HL-60 (cell line): ENCODE measurements at regions not wholly inside any gene's neighbourhood (a gene's known extent, or its start where the extent isn't known, plus 50 kb on each side); places are given as distances from the start of the nearest gene placed in this dataset.

Experiments
- POLR2AphosphoS5 ChIP-seq: IDR thresholded peaks from 2 replicates; pipeline ENCODE4 v1.6.1; 2012; ENCODE audit warnings: low read depth
- REST ChIP-seq: IDR thresholded peaks from 2 replicates; pipeline ENCODE4 v1.6.1; 2012; ENCODE audit warnings: low read depth; ENCODE audit not compliant: insufficient replicate concordance
- TF ChIP-seq, protein P1 (sequence below): IDR thresholded peaks from one replicate; pipeline ENCODE4 v1.5.1; 2011; ENCODE audit warnings: low read length, control low read depth, inconsistent platforms; ENCODE audit not compliant: insufficient read depth

GRCh38 chr9:109861499-109861898, 81.5 kb downstream of the PALM2AKAP2 start:
- TF ChIP-seq, protein P1, sequence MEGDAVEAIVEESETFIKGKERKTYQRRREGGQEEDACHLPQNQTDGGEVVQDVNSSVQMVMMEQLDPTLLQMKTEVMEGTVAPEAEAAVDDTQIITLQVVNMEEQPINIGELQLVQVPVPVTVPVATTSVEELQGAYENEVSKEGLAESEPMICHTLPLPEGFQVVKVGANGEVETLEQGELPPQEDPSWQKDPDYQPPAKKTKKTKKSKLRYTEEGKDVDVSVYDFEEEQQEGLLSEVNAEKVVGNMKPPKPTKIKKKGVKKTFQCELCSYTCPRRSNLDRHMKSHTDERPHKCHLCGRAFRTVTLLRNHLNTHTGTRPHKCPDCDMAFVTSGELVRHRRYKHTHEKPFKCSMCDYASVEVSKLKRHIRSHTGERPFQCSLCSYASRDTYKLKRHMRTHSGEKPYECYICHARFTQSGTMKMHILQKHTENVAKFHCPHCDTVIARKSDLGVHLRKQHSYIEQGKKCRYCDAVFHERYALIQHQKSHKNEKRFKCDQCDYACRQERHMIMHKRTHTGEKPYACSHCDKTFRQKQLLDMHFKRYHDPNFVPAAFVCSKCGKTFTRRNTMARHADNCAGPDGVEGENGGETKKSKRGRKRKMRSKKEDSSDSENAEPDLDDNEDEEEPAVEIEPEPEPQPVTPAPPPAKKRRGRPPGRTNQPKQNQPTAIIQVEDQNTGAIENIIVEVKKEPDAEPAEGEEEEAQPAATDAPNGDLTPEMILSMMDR: no peak
- TF ChIP-seq POLR2AphosphoS5 (no peak), REST (no peak)
